RWPE2 (cell line): ENCODE measurements at regions not wholly inside any gene's neighbourhood (a gene's known extent, or its start where the extent isn't known, plus 50 kb on each side); places are given as distances from the start of the nearest gene placed in this dataset.

Source experiments
- ATAC-seq: fragments of 200-7000 bp; cut with Tn5 transposase; 3 replicates; pipeline ENCODE4 v1.9.1; 2021; ENCODE audit warnings: low read depth
- DNase-seq: peaks from one replicate; pipeline ENCODE4 v3.0.0-alpha.2; 2020; ENCODE audit warnings: low spot score
- H3K27ac ChIP-seq: fragments of 450-650 bp; 2 replicates; pipeline ENCODE4 v1.5.1; 2017; ENCODE audit warnings: mild to moderate bottlenecking; ENCODE audit not compliant: poor library complexity, severe bottlenecking
- H3K27me3 ChIP-seq: fragments of 250-450 bp; sonication (Bioruptor Pico); 2 replicates; pipeline ENCODE4 v1.5.1; 2021; ENCODE audit warnings: mild to moderate bottlenecking, moderate library complexity; ENCODE audit not compliant: insufficient read depth, poor library complexity, severe bottlenecking
- H3K36me3 ChIP-seq: fragments of 250-450 bp; sonication (Bioruptor Pico); 2 replicates; pipeline ENCODE4 v1.5.1; 2020; ENCODE audit warnings: low read depth, mild to moderate bottlenecking, moderate library complexity
- H3K4me1 ChIP-seq: fragments of 250-450 bp; sonication (Bioruptor Pico); 2 replicates; pipeline ENCODE4 v1.5.1; 2021; ENCODE audit warnings: mild to moderate bottlenecking, moderate library complexity; ENCODE audit not compliant: insufficient read depth, poor library complexity, severe bottlenecking
- H3K4me3 ChIP-seq: fragments of 250-450 bp; sonication (Bioruptor Pico); 2 replicates; pipeline ENCODE4 v1.5.1; 2021; ENCODE audit warnings: mild to moderate bottlenecking, moderate library complexity; ENCODE audit not compliant: severe bottlenecking
- H3K9me3 ChIP-seq: fragments of 250-450 bp; sonication (Bioruptor Pico); 2 replicates; pipeline ENCODE4 v1.5.1; 2021; ENCODE audit warnings: mild to moderate bottlenecking, moderate library complexity; ENCODE audit not compliant: severe bottlenecking
- CTCF ChIP-seq: fragments of 450-650 bp; IDR thresholded peaks from one replicate; pipeline ENCODE4 v1.5.1; 2017; ENCODE audit warnings: mild to moderate bottlenecking, moderate library complexity; ENCODE audit not compliant: poor library complexity, severe bottlenecking

GRCh38 chr15:29208836-29209235 is 60.8 kb downstream of the NSMCE3 start:
- H3K27ac ChIP-seq: no peak overlapping the region
- DNase-seq: no peak
- H3K36me3 ChIP-seq: no peaks in the 10 kb centered on the region
- H3K4me3 ChIP-seq: no peak overlapping the region
- ATAC-seq: no peak
- no peaks in the 10 kb centered on the region for H3K4me1 ChIP-seq
- no peaks in the 10 kb centered on the region for H3K9me3 ChIP-seq
- no peak for TF ChIP-seq CTCF
- peaks cover 53% of the 10 kb centered on the region for H3K27me3 ChIP-seq

GRCh38 chr15:29208352-29208751 is 61.3 kb downstream of the NSMCE3 start:
- no peaks in the 10 kb centered on the region for H3K9me3 ChIP-seq
- H3K36me3 ChIP-seq: no peaks in the 10 kb centered on the region
- no peak overlapping the region for H3K27ac ChIP-seq
- peak; percentile 87 for ATAC-seq
- H3K27me3 ChIP-seq: peaks cover 53% of the 10 kb centered on the region
- H3K4me3 ChIP-seq: no peak overlapping the region
- no peaks in the 10 kb centered on the region for H3K4me1 ChIP-seq
- DNase-seq: no peak
- peak; percentile 32 for TF ChIP-seq CTCF

GRCh38 chr15:29207758-29208108 is 61.9 kb downstream of the NSMCE3 start:
- Histone ChIP-seq H3K4me1 (no peaks in the 10 kb centered on the region), H3K27ac (no peak overlapping the region), H3K27me3 (peaks cover 53% of the 10 kb centered on the region), H3K36me3 (no peaks in the 10 kb centered on the region), H3K4me3 (no peak overlapping the region), H3K9me3 (no peaks in the 10 kb centered on the region)
- no peak for DNase-seq
- no peak for ATAC-seq
- no peak for TF ChIP-seq CTCF

- ATAC-seq (no peak), DNase-seq (no peak)
- no peak overlapping the region for H3K27ac ChIP-seq
- TF ChIP-seq CTCF: no peak
- no peak overlapping the region for H3K4me3 ChIP-seq
- H3K4me1 ChIP-seq: no peaks in the 10 kb centered on the region
- H3K27me3 ChIP-seq: peaks cover 53% of the 10 kb centered on the region
- no peaks in the 10 kb centered on the region for H3K9me3 ChIP-seq
- H3K36me3 ChIP-seq: no peaks in the 10 kb centered on the region
Observed at GRCh38 chr15:29207027-29207757, 62.4 kb downstream of the NSMCE3 start.

- ATAC-seq (no peak), DNase-seq (no peak)
- Histone ChIP-seq H3K4me1 (no peaks in the 10 kb centered on the region), H3K4me3 (no peak overlapping the region), H3K27me3 (peaks cover 48% of the 10 kb centered on the region), H3K27ac (no peak overlapping the region), H3K36me3 (no peaks in the 10 kb centered on the region), H3K9me3 (no peaks in the 10 kb centered on the region)
- no peak for TF ChIP-seq CTCF
Observed at GRCh38 chr15:29205186-29205585, 64.4 kb downstream of the NSMCE3 start.
